ENCODE measurements at regions not wholly inside any gene's neighbourhood (a gene's known extent, or its start where the extent isn't known, plus 50 kb on each side); places are given as distances from the start of the nearest gene placed in this dataset.

DNA sequence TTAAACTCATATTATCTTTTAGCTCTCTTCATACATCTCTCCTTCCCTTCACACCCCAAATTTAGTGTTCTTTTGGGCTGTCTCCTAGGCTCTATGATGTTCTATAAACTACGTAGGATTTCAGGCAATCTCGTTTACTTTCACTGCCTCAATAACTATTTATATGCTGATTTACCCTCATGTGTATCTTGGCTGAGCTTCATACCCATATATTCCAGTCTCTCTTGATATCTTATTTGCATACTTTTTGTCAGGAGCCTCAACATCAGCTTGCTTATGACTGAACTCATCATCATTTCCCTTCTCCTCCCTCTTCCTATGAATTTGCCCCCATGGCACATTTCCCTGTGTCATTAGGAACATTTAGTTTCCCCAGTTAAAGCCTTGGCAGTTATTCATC is 262.1 kb upstream of the FBXO33 start:
- TF ChIP-seq, protein P1, sequence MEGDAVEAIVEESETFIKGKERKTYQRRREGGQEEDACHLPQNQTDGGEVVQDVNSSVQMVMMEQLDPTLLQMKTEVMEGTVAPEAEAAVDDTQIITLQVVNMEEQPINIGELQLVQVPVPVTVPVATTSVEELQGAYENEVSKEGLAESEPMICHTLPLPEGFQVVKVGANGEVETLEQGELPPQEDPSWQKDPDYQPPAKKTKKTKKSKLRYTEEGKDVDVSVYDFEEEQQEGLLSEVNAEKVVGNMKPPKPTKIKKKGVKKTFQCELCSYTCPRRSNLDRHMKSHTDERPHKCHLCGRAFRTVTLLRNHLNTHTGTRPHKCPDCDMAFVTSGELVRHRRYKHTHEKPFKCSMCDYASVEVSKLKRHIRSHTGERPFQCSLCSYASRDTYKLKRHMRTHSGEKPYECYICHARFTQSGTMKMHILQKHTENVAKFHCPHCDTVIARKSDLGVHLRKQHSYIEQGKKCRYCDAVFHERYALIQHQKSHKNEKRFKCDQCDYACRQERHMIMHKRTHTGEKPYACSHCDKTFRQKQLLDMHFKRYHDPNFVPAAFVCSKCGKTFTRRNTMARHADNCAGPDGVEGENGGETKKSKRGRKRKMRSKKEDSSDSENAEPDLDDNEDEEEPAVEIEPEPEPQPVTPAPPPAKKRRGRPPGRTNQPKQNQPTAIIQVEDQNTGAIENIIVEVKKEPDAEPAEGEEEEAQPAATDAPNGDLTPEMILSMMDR (conservative IDR thresholded peaks at IDR 0.05 in 1 of 2, IDR thresholded peaks at IDR 0.05 in 1 of 2; ENCODE audit: low read depth in 1 of 2, low read length in 2 of 2), result no peak
- no peak for TF ChIP-seq EZH2 (IDR thresholded peaks at IDR 0.05; ENCODE audit: low read length, missing control alignments)

Data from fibroblast of lung (primary cell).